ENCODE measurements at regions not wholly inside any gene's neighbourhood (a gene's known extent, or its start where the extent isn't known, plus 50 kb on each side); places are given as distances from the start of the nearest gene placed in this dataset.

GRCh38 chr2:67666386-67667053, 269.4 kb downstream of the ETAA1 start:
- Histone ChIP-seq H3K4me3 (no peak overlapping the region), H3K36me3 (no peaks in the 10 kb centered on the region), H3K9me3 (no peaks in the 10 kb centered on the region), H3K4me1 (peaks cover 0 to 5% (median 0%) of the 10 kb centered on the region in 4 donors), H3K27me3 (no peaks in the 10 kb centered on the region), H3K27ac (peak overlapping the region; percentile 15 to 52 (median 32))
- DNase-seq: no peak
- TF ChIP-seq EP300 (IDR thresholded peaks at IDR 0.05; ENCODE audit: low read depth): no peak
- TF ChIP-seq POLR2AphosphoS5 (IDR thresholded peaks at IDR 0.05): peak; percentile 7 to 82 (median 72)
- intact Hi-C loops (cut with DNase I; ENCODE audit: low total_unique reads) (no loop called here), in situ Hi-C loops (cut with MboI; ENCODE audit: low pct_ligation_motif_present in 1 of 4, low pct_unique_long_range_greater_than_20kb in 1 of 4, low sequenced_read_pairs in 3 of 4) (no loop called here)
- WGBS, 2 donors (ENCODE audit: low coverage in 1 of 2): 50 to 59% methylated on average over 3 to 5 of the region's 5 CpGs

GRCh38 chr2:67667054-67667908, 270.1 kb downstream of the ETAA1 start:
- intact Hi-C loops (cut with DNase I; ENCODE audit: low total_unique reads) (no loop called here), in situ Hi-C loops (cut with MboI; ENCODE audit: low pct_ligation_motif_present in 1 of 4, low pct_unique_long_range_greater_than_20kb in 1 of 4, low sequenced_read_pairs in 3 of 4) (no loop called here)
- WGBS, 2 donors (ENCODE audit: low coverage in 1 of 2): 51 to 55% methylated on average over 2 of the region's 2 CpGs
- no peaks in the 10 kb centered on the region for H3K27me3 ChIP-seq
- no peaks in the 10 kb centered on the region for H3K36me3 ChIP-seq
- peak overlapping the region; percentile 5 to 52 (median 32) for H3K27ac ChIP-seq
- TF ChIP-seq EP300 (IDR thresholded peaks at IDR 0.05; ENCODE audit: low read depth): no peak
- no peak for TF ChIP-seq POLR2AphosphoS5 (IDR thresholded peaks at IDR 0.05)
- TF ChIP-seq CTCF (IDR thresholded peaks at IDR 0.05): no peak
- TF ChIP-seq POLR2A (IDR thresholded peaks at IDR 0.05): no peak
- peaks cover 0 to 5% (median 0%) of the 10 kb centered on the region in 4 donors for H3K4me1 ChIP-seq
- no peak for DNase-seq
- no peaks in the 10 kb centered on the region for H3K9me3 ChIP-seq
- H3K4me3 ChIP-seq: no peak overlapping the region

GRCh38 chr2:67668538-67668937, 271.4 kb downstream of the ETAA1 start:
- intact Hi-C loops (cut with DNase I; ENCODE audit: low total_unique reads): no loop called here
- H3K27ac ChIP-seq: no peak overlapping the region
- TF ChIP-seq CTCF (IDR thresholded peaks at IDR 0.05) (no peak), POLR2AphosphoS5 (IDR thresholded peaks at IDR 0.05) (no peak), POLR2A (IDR thresholded peaks at IDR 0.05) (no peak), EP300 (IDR thresholded peaks at IDR 0.05; ENCODE audit: low read depth) (no peak)

GRCh38 chr2:67669168-67669567, 272.0 kb downstream of the ETAA1 start:
- Histone ChIP-seq H3K36me3 (no peaks in the 10 kb centered on the region), H3K27ac (no peak overlapping the region), H3K27me3 (no peaks in the 10 kb centered on the region), H3K4me3 (no peak overlapping the region), H3K4me1 (peaks cover 0 to 5% (median 0%) of the 10 kb centered on the region in 4 donors), H3K9me3 (no peaks in the 10 kb centered on the region)
- WGBS, 2 donors (ENCODE audit: low coverage in 1 of 2): 73 to 100% methylated on average over 1 to 3 of the region's 3 CpGs
- in situ Hi-C loops (cut with MboI; ENCODE audit: low pct_ligation_motif_present in 1 of 4, low pct_unique_long_range_greater_than_20kb in 1 of 4, low sequenced_read_pairs in 3 of 4): no loop called here
- DNase-seq: no peak
- TF ChIP-seq EP300 (IDR thresholded peaks at IDR 0.05; ENCODE audit: low read depth): no peak
- TF ChIP-seq POLR2AphosphoS5 (IDR thresholded peaks at IDR 0.05): no peak
- TF ChIP-seq CTCF (IDR thresholded peaks at IDR 0.05): no peak
- TF ChIP-seq POLR2A (IDR thresholded peaks at IDR 0.05): no peak
- intact Hi-C loops (cut with DNase I; ENCODE audit: low total_unique reads): no loop called here

More at GRCh38 chr2:67668538-67668937, 271.4 kb downstream of the ETAA1 start:
- Histone ChIP-seq H3K36me3 (no peaks in the 10 kb centered on the region), H3K4me1 (peaks cover 0 to 5% (median 0%) of the 10 kb centered on the region in 4 donors), H3K9me3 (no peaks in the 10 kb centered on the region), H3K27me3 (no peaks in the 10 kb centered on the region), H3K4me3 (no peak overlapping the region)
- in situ Hi-C loops (cut with MboI; ENCODE audit: low pct_ligation_motif_present in 1 of 4, low pct_unique_long_range_greater_than_20kb in 1 of 4, low sequenced_read_pairs in 3 of 4): no loop called here
- DNase-seq: no peak

Measured in transverse colon (tissue), 4 donors.